Right lobe of liver (tissue), 4 donors: ENCODE measurements at regions not wholly inside any gene's neighbourhood (a gene's known extent, or its start where the extent isn't known, plus 50 kb on each side); places are given as distances from the start of the nearest gene placed in this dataset.

Experiments
- POLR2A ChIP-seq: fragments of 450-650 bp; IDR thresholded peaks from one replicate; pipeline ENCODE4 v1.6.1; 2017; ENCODE audit warnings: antibody characterized with exemption, mild to moderate bottlenecking
- TF ChIP-seq, protein P1 (sequence below), 4 donors: fragments of 200-600 bp in 3 of 4; fragments of 450-650 bp in 1 of 4; IDR thresholded peaks; one replicate each; pipeline versions ENCODE4 v1.5.1 to v1.8.0; 2016 to 2022; ENCODE audit warnings: antibody characterized with exemption in 4 of 4, mild to moderate bottlenecking in 2 of 4
- donor health status: DM: no; HTN: no; CAD: no.
- donor health status: DM: no; HTN: no; CAD: no.
- donor health status: DM: no; HTN: yes; CAD: no.

DNA sequence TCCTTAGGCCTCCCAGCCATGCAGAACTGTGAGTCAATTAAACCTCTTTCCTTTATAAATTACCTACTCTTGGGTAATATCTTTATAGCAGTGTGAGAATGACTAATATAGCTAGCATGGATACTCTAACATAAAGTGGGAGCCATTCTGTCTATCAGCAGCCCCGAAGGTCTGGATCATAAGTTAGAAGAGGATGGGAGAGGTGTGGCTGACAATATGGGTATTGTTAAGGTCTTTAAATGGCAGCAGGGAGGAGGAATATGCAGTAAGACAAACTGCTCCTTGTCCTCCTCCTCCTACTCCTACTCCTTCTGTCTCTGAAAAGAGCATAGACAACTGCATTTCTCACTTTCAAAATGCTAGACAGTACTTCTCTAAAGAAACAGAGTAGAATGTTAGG lies 214.0 kb upstream of the C1orf87 start:
- TF ChIP-seq, protein P1, sequence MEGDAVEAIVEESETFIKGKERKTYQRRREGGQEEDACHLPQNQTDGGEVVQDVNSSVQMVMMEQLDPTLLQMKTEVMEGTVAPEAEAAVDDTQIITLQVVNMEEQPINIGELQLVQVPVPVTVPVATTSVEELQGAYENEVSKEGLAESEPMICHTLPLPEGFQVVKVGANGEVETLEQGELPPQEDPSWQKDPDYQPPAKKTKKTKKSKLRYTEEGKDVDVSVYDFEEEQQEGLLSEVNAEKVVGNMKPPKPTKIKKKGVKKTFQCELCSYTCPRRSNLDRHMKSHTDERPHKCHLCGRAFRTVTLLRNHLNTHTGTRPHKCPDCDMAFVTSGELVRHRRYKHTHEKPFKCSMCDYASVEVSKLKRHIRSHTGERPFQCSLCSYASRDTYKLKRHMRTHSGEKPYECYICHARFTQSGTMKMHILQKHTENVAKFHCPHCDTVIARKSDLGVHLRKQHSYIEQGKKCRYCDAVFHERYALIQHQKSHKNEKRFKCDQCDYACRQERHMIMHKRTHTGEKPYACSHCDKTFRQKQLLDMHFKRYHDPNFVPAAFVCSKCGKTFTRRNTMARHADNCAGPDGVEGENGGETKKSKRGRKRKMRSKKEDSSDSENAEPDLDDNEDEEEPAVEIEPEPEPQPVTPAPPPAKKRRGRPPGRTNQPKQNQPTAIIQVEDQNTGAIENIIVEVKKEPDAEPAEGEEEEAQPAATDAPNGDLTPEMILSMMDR (IDR thresholded peaks at IDR 0.05): no peak
- TF ChIP-seq POLR2A: no peak
